ENCODE measurements at regions not wholly inside any gene's neighbourhood (a gene's known extent, or its start where the extent isn't known, plus 50 kb on each side); places are given as distances from the start of the nearest gene placed in this dataset.
"Not testable (repeated sequence)": the region's sequence is repeated elsewhere in the genome, so short reads cannot be mapped to it uniquely, and the experiment has no call there.

DNA sequence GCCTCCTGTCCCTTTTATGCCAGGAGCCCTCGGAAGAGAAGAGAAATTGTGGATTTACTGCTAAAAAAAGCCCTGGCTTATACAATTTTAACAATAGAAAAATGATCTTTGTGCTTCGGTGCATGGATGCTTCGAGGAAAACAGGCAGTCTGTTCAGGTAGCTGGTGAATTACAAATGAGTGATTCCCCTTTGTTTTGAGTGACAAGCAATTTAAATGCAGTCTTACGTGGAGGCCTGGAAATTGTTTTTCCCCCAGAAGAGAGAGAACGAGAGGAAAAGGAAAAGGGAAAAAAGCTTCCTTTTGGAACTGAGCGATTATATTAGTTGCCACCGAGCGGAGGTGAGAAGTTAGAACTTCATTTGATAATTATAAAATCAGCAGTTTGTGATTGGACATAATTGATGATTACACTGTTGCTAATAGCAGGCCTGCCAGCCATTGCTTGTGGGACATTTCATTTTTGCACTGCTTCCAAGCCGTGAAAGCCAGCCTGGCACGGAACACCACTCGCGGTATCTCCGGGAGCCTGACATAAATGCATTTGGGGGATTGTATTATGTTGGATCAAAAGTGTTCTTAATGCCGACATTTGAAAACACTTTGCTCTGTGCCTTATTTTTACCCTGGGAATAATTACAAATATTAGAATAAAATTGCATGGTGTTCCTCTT, 117.7 kb downstream of the PHETA1 start:
- no peak for ATAC-seq
- Mint-ChIP-seq H3K27ac (no peak overlapping the region), H3K4me3 (no peak overlapping the region), H3K36me3 (ENCODE audit: low read depth) (peaks cover 2% of the 10 kb centered on the region), H3K4me1 (no peaks in the 10 kb centered on the region), H3K27me3 (peaks cover 64% of the 10 kb centered on the region)
- DNase-seq = no peak
- H3K9me3 ChIP-seq (ENCODE audit: control insufficient read depth, low read length, poor library complexity, severe bottlenecking) = no peaks in the 10 kb centered on the region

DNA sequence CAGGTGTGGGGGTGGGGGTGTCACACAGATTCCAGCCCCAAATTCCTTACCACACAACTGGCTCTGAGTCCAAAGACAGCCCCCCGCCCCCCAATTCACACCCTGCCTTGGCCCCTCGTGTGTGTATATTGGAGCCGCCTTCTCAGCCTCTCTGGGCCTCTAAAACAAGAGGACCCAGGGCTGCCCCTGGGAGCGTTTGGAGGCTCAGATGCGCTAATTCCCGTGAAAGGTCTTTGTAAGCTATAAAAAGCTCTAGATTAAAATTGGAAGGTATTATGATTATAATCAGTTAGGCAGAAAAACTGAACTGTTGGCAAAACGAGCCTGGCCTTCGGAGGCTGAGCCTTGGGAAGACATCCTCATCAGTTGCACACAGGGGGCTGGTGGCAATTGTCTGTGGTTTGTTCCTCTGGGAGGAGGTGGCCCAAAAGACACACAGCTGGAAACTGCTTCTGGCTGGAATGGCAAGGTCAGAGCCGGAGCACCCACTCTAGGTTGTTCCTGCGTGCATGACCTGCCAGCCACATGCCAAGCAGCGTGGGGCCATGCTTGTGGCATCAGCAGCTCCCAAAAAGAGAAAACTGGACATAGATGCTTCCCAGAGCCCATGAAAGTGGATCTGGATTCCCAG, 118.5 kb downstream of the PHETA1 start:
- H3K9me3 ChIP-seq (ENCODE audit: control insufficient read depth, low read length, poor library complexity, severe bottlenecking) = no peaks in the 10 kb centered on the region
- peaks cover 2% of the 10 kb centered on the region for H3K36me3 Mint-ChIP-seq (ENCODE audit: low read depth)
- H3K27ac Mint-ChIP-seq = no peak overlapping the region
- no peaks in the 10 kb centered on the region for H3K4me1 Mint-ChIP-seq
- ATAC-seq (no peak), DNase-seq (no peak)
- no peak overlapping the region for H3K4me3 Mint-ChIP-seq
- peaks cover 56% of the 10 kb centered on the region for H3K27me3 Mint-ChIP-seq

DNA sequence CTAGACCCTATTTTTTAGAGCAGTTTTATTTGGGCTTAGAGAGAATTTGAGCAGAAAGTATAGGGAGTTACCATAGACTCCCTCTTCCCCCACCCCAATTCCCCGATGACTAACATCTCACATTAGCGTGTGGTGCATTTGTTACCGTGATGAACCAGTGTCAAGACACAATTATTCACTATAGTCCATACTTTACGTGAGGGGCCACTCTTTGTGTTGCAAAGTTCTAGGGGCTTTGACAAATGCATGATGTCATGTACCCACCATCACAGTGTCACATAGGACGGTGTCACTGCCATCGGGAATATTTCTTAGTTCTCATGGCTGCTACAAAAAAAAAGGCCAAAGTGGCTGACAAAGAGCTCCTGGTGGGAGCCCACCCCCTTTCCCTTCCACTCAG, 119.1 kb downstream of the PHETA1 start:
- peaks cover 2% of the 10 kb centered on the region for H3K36me3 Mint-ChIP-seq (ENCODE audit: low read depth)
- H3K9me3 ChIP-seq (ENCODE audit: control insufficient read depth, low read length, poor library complexity, severe bottlenecking) = no peaks in the 10 kb centered on the region

DNA sequence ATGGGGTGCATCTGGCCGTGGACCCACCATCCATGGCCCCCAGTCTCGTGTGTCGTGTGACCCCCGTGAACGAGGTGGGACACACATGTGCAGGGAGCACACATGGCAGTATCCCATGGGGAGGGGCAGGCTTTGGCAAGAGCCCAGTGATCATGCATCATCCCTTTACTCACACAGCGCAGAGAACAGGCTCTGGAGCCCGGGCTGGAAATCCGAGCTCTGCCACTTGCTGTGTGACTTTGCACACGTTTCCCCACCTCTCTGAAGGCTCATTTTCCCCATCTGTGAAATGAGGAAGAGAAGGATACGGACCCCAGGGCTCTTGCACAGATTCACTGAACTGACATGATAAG, 119.9 kb downstream of the PHETA1 start:
- H3K27me3 Mint-ChIP-seq = peaks cover 49% of the 10 kb centered on the region
- no peak overlapping the region for H3K27ac Mint-ChIP-seq
- peaks cover 2% of the 10 kb centered on the region for H3K36me3 Mint-ChIP-seq (ENCODE audit: low read depth)
- no peaks in the 10 kb centered on the region for H3K4me1 Mint-ChIP-seq
- ATAC-seq (no peak), DNase-seq (no peak)
- H3K4me3 Mint-ChIP-seq = no peak overlapping the region
- no peaks in the 10 kb centered on the region for H3K9me3 ChIP-seq (ENCODE audit: control insufficient read depth, low read length, poor library complexity, severe bottlenecking)

More for the DNA sequence above, 119.1 kb downstream of the PHETA1 start:
- no peak for DNase-seq
- ATAC-seq = no peak
- Mint-ChIP-seq H3K4me1 (no peaks in the 10 kb centered on the region), H3K4me3 (no peak overlapping the region), H3K27ac (no peak overlapping the region), H3K27me3 (peaks cover 55% of the 10 kb centered on the region)

DNA sequence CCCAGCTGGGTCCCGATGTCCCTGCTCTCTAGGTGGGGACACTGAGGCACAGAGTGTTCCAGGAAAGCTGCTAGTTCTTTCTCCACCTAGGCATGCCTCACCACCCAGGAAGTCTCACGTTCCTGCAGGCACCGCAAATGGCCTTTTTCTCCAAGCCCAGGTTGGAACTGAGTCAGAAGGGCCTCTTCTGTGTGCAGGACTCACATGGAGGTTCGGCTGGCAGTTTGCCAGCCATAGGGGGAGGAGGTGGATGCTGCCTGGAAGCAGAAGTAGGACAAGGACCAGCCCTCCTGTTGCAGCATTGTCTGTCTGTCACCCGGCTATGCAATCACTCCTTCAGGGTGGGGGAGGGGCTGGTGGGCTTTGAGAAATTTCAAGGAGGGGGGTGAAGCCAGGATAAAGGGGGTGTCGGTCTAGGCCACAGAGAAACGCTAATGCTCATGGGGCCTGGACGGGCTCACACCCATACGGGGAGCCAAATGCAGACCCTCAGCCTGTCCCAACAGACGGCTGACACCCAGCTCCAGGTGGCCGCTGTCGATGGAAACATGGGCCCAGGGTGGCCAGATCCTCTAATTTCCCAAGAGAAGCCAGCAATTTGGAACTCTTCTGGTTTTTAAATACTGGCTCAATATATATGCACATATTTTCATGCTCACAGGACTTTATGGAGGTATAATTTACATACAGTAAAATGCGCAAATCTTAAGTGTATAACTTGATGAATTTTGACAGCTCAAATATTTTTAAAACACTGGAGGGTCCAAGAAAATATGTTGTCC, 120.5 kb downstream of the PHETA1 start:
- H3K36me3 Mint-ChIP-seq (ENCODE audit: low read depth) = peaks cover 2% of the 10 kb centered on the region
- DNase-seq = no peak
- peaks cover 45% of the 10 kb centered on the region for H3K27me3 Mint-ChIP-seq
- H3K27ac Mint-ChIP-seq = no peak overlapping the region
- ATAC-seq = no peak
- H3K9me3 ChIP-seq (ENCODE audit: control insufficient read depth, low read length, poor library complexity, severe bottlenecking) = no peaks in the 10 kb centered on the region
- no peak overlapping the region for H3K4me3 Mint-ChIP-seq
- H3K4me1 Mint-ChIP-seq = no peaks in the 10 kb centered on the region

DNA sequence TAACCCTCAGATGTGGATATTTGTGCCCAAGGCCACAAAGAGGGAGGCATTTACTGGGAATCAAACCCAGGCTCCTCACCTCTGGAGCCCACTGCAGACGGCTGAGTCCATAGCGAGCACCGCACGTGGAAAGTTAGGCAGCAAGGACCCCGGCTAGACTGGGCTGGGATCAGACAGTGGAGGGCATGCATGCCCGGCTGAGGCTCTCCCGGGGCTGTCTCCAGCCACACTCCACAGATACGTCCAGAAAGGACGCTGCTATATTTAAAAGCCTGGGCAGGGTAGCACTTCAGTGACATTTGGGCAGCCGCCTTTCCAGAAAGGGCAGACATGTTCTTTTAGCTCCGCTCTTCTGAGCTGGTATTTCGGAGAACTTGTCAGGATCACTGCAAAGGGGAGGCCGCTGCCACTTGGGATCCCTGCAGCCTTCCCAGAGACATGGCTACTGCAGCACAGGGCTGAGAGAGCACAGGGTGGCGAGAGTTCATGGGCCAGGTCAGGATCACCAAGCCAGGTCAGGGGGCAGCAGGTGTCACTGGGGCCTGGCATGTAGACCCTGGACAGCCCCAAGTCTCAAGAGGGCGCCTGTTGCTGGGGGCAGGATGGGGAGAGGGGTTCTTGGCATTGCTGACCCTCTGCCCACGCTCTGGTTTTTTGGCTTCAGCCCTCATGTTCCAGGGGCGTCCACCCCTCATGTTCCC, 121.7 kb downstream of the PHETA1 start:
- no peak for ATAC-seq

DNA sequence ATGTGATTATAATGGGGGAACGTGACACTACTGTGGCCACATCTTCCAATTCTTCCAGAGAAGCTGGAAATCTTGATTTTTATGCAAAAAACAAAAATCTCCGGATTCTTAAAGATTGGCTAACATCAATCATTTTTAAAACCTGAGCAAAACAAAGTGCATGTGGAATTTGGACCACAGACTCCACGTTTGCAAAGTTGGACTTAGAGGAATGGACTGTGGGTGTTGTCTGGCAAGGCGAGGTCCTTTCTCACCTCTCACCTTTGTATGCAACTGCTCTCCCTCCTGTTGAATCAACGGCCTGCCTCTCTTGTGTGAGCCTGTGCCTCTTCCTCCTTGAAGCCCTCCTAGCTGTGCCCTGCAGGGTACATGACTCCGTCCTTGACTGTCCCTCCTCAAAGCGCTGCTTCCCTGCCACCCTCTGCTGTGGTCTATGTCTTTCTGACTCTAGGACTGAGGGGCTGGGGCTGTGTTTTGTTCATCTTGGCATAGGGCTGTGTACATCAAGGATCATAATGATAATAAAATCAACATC, 122.4 kb downstream of the PHETA1 start:
- Mint-ChIP-seq H3K27ac (no peak overlapping the region), H3K4me3 (no peak overlapping the region), H3K27me3 (peaks cover 30% of the 10 kb centered on the region)

More for the DNA sequence above, 121.7 kb downstream of the PHETA1 start:
- no peak overlapping the region for H3K4me3 Mint-ChIP-seq
- no peak overlapping the region for H3K27ac Mint-ChIP-seq
- no peaks in the 10 kb centered on the region for H3K9me3 ChIP-seq (ENCODE audit: control insufficient read depth, low read length, poor library complexity, severe bottlenecking)
- peaks cover 2% of the 10 kb centered on the region for H3K36me3 Mint-ChIP-seq (ENCODE audit: low read depth)
- H3K4me1 Mint-ChIP-seq = no peaks in the 10 kb centered on the region
- no peak for DNase-seq
- peaks cover 37% of the 10 kb centered on the region for H3K27me3 Mint-ChIP-seq

DNA sequence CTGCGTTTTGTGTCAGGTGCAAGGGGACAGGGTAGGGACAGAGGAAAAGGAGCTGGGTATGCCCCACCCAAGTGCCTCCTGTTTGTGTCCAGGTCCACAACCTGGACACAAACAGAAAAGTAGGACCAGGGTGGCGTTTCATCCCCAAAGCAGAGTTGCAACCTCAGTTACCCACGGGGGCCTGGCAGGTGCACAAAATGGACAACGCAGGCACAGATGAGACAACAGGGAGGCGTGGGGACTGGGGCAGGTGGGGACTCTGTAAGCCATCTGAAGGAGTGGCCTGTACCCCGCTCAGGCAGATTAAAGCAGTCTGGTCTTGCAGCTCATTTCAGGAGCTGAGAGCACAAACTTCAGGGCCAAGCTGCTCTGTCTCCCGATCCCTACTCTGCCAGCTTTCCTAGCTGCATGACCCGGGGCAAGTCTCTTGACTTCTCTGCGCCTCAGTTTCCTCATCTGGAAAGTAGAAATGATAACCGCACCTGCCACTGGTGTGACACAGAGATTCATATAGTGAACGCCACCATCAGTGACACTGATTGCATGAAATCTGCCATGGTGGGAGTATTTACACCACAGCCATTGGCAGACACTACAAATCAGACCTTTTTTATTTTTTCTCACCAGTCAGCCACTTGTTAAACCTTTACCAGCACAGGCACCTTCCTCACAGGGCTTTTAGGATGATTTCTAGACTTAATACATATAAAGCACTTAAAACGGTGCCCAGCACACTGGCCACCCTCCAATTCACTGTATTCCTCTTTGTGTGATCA, 123.0 kb downstream of the PHETA1 start:
- peaks cover 25% of the 10 kb centered on the region for H3K27me3 Mint-ChIP-seq
- H3K4me1 Mint-ChIP-seq = no peaks in the 10 kb centered on the region
- no peak overlapping the region for H3K4me3 Mint-ChIP-seq
- H3K9me3 ChIP-seq (ENCODE audit: control insufficient read depth, low read length, poor library complexity, severe bottlenecking) = no peaks in the 10 kb centered on the region
- ATAC-seq (no peak), DNase-seq (no peak)
- no peak overlapping the region for H3K27ac Mint-ChIP-seq
- peaks cover 2% of the 10 kb centered on the region for H3K36me3 Mint-ChIP-seq (ENCODE audit: low read depth)

More for the DNA sequence above, 122.4 kb downstream of the PHETA1 start:
- no peak for ATAC-seq
- Mint-ChIP-seq H3K36me3 (ENCODE audit: low read depth) (peaks cover 2% of the 10 kb centered on the region), H3K4me1 (no peaks in the 10 kb centered on the region)
- DNase-seq = no peak
- no peaks in the 10 kb centered on the region for H3K9me3 ChIP-seq (ENCODE audit: control insufficient read depth, low read length, poor library complexity, severe bottlenecking)

DNA sequence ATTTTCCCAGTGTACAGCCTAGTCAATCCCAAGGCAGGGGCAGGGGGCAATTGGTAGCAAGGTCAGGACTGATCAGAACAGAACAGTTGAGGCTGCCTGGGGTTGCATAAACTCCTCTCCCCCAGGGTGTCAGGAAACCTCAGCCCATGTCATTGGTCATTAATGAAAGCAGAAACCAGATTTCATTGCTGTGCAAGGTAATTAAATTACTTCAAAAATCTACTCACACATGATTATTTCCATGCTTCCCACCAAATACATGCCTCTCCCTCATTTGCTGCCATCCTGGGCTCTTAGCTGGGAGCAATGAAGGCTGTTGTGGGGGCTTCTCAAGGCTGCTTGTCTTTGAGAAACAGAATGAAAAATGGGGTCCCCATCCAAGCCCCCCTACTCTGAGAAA, 124.2 kb downstream of the PHETA1 start:
- Mint-ChIP-seq H3K27me3 (peaks cover 32% of the 10 kb centered on the region), H3K4me1 (no peaks in the 10 kb centered on the region), H3K4me3 (no peak overlapping the region), H3K36me3 (ENCODE audit: low read depth) (peaks cover 2% of the 10 kb centered on the region), H3K27ac (no peak overlapping the region)
- no peak for DNase-seq
- no peak for ATAC-seq
- no peaks in the 10 kb centered on the region for H3K9me3 ChIP-seq (ENCODE audit: control insufficient read depth, low read length, poor library complexity, severe bottlenecking)

DNA sequence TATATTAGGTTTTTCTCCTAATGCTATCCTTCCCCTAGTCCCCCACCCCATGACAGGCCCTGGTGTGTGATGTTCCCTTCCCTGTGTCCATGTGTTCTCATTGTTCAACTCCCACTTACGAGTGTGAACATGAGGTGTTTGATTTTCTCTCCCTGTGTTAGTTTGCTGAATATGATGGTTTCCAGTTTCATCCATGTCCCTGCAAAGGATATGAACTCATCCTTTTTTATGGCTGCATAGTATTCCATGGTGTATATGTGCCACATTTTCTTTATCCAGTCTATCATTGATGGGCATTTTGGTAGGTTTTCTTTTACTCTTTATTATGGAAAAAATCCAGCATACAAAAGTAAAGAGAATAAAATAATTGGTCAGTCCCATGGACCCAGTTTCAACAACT, 126.1 kb downstream of the PHETA1 start:
- peaks cover 34% of the 10 kb centered on the region for H3K27me3 Mint-ChIP-seq
- H3K27ac Mint-ChIP-seq; H3K4me3 Mint-ChIP-seq; H3K9me3 ChIP-seq (ENCODE audit: control insufficient read depth, low read length, poor library complexity, severe bottlenecking); DNase-seq; H3K4me1 Mint-ChIP-seq; H3K36me3 Mint-ChIP-seq (ENCODE audit: low read depth); ATAC-seq: not testable (repeated sequence)

DNA sequence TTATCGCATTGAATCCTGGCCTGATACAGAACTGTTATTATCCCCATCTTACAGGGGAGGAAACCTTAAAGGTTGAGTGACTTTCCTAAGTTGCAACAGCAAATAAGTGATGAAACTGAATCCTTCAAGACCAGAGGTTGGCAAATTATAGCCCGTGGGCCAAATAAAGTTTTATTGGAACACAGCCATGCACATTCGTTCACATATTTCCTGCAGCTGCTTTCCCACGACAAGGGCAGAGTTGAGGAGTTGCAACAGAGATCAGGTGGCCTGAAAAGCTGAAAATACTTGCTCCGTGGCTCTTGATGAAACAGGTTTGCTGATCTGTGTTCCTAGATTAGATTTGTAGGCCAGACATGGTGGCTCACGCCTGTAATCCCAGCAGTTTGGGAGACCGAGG, 126.7 kb downstream of the PHETA1 start:
- Mint-ChIP-seq H3K36me3 (ENCODE audit: low read depth) (peaks cover 2% of the 10 kb centered on the region), H3K4me3 (no peak overlapping the region)

DNA sequence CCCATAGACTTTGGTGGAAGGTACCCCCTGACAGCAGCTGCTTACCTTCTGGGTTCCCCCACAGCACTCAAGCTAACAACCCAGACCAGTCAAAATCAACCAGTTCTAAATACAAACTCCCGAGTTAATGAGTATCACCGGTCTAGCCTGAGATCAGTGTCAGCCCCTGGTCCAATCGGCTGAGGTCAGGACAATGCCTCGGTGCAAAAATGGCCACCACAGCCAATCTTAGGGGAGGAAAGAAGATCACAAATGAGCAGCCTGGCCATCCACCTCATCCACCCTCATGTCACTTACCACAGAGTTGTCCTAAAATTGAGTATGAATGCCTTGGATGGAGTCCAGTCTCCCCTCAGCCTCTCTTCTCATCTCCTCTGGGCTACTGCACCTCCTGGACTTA, 128.5 kb downstream of the PHETA1 start:
- DNase-seq (no peak), ATAC-seq (no peak)
- no peaks in the 10 kb centered on the region for H3K9me3 ChIP-seq (ENCODE audit: control insufficient read depth, low read length, poor library complexity, severe bottlenecking)
- peaks cover 33% of the 10 kb centered on the region for H3K27me3 Mint-ChIP-seq
- H3K36me3 Mint-ChIP-seq (ENCODE audit: low read depth) = peaks cover 2% of the 10 kb centered on the region
- H3K27ac Mint-ChIP-seq = no peak overlapping the region
- H3K4me1 Mint-ChIP-seq = no peaks in the 10 kb centered on the region
- no peak overlapping the region for H3K4me3 Mint-ChIP-seq

More for the DNA sequence above, 126.7 kb downstream of the PHETA1 start:
- H3K9me3 ChIP-seq (ENCODE audit: control insufficient read depth, low read length, poor library complexity, severe bottlenecking) = no peaks in the 10 kb centered on the region
- H3K27me3 Mint-ChIP-seq = peaks cover 36% of the 10 kb centered on the region
- no peak overlapping the region for H3K27ac Mint-ChIP-seq
- H3K4me1 Mint-ChIP-seq = no peaks in the 10 kb centered on the region
- DNase-seq (no peak), ATAC-seq (no peak)

Data from T-helper 17 cell (primary cell).